DOHH2 (cell line): ENCODE measurements at regions not wholly inside any gene's neighbourhood (a gene's known extent, or its start where the extent isn't known, plus 50 kb on each side); places are given as distances from the start of the nearest gene placed in this dataset.

ENCODE experiments used
- H3F3A ChIP-seq: fragments of 200-600 bp; sonication (generic), shearing (Covaris generic); 2 replicates; pipeline ENCODE4 v1.6.0; 2016; ENCODE audit warnings: antibody characterized with exemption, mild to moderate bottlenecking; ENCODE audit not compliant: control insufficient read depth, insufficient read depth
- H3K27ac ChIP-seq: fragments of 200-600 bp; sonication (generic); 2 replicates; pipeline ENCODE4 v1.5.1; 2014; ENCODE audit warnings: low read depth, mild to moderate bottlenecking, low read length, moderate library complexity
- H3K27me3 ChIP-seq: fragments of 200-600 bp; sonication (generic); 2 replicates; pipeline ENCODE4 v1.6.1; 2014; ENCODE audit warnings: mild to moderate bottlenecking, low read length, mixed read lengths; ENCODE audit not compliant: control insufficient read depth
- H3K36me3 ChIP-seq: fragments of 200-600 bp; sonication (generic); 2 replicates; pipeline ENCODE4 v1.6.1; 2014; ENCODE audit warnings: mild to moderate bottlenecking, low read length, moderate library complexity, mixed read lengths; ENCODE audit not compliant: control insufficient read depth
- H3K4me1 ChIP-seq: fragments of 200-600 bp; sonication (generic); 2 replicates; pipeline ENCODE4 v1.6.1; 2014; ENCODE audit warnings: mild to moderate bottlenecking, low read length, mixed read lengths; ENCODE audit not compliant: control insufficient read depth
- H3K4me2 ChIP-seq: fragments of 200-600 bp; sonication (generic); 2 replicates; pipeline ENCODE4 v1.6.0; 2014; ENCODE audit warnings: mild to moderate bottlenecking, low read length, moderate library complexity
- H3K4me3 ChIP-seq: fragments of 200-600 bp; sonication (generic); 2 replicates; pipeline ENCODE4 v1.5.1; 2014; ENCODE audit warnings: mild to moderate bottlenecking, low read length, mixed read lengths
- H3K79me2 ChIP-seq: fragments of 200-600 bp; sonication (generic); 2 replicates; pipeline ENCODE4 v1.6.1; 2014; ENCODE audit warnings: mild to moderate bottlenecking, low read length, mixed read lengths; ENCODE audit not compliant: control insufficient read depth
- H3K9me2 ChIP-seq: fragments of 200-600 bp; sonication (generic); replicated peaks from 2 replicates; pipeline ENCODE4 v1.6.1; 2014; ENCODE audit warnings: mild to moderate bottlenecking, low read length, mixed read lengths; ENCODE audit not compliant: control insufficient read depth
- H3K9me3 ChIP-seq: fragments of 200-600 bp; sonication (generic); 2 replicates; pipeline ENCODE4 v1.6.1; 2014; ENCODE audit warnings: antibody characterized with exemption, low read length, mixed read lengths; ENCODE audit not compliant: control insufficient read depth, insufficient read depth
- H4K20me1 ChIP-seq: fragments of 200-600 bp; sonication (generic); 2 replicates; pipeline ENCODE4 v1.6.0; 2014; ENCODE audit warnings: low read depth, mild to moderate bottlenecking, antibody characterized with exemption, low read length, moderate library complexity; ENCODE audit not compliant: control insufficient read depth, insufficient read depth
- EZH2phosphoT487 ChIP-seq: fragments of 200-600 bp; sonication (generic); IDR thresholded peaks from 2 replicates; pipeline ENCODE4 v1.6.1; 2017; ENCODE audit warnings: borderline replicate concordance, mild to moderate bottlenecking, antibody characterized with exemption, low read length, moderate library complexity, mixed read lengths
- TF ChIP-seq, protein P1 (sequence below): fragments of 200-600 bp; sonication (generic); IDR thresholded peaks from one replicate; pipeline ENCODE4 v1.5.1; 2014; ENCODE audit warnings: antibody characterized with exemption, mild to moderate bottlenecking, low read depth, low read length; ENCODE audit not compliant: poor library complexity, severe bottlenecking

DNA sequence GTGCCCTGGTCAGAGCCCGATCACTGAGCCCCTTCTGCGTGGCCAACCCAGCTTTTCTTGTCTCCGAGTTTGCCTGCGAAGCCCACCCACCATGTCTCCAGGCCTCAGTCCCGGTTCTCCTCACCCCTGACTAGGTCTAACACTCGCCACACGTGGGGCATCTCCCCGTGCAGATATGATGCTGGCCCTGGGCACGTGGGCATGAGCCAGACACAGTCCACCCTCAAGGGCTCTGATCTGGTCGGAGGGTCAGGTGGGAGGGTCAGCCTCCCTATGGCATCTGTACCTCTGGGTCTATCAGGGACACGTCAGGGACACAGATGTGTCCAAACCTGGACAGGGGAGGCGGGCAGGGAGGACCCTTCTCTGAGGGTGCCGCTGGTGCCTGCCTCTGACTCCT lies 95.4 kb downstream of the RHOB start:
- TF ChIP-seq EZH2phosphoT487 = no peak
- TF ChIP-seq, protein P1, sequence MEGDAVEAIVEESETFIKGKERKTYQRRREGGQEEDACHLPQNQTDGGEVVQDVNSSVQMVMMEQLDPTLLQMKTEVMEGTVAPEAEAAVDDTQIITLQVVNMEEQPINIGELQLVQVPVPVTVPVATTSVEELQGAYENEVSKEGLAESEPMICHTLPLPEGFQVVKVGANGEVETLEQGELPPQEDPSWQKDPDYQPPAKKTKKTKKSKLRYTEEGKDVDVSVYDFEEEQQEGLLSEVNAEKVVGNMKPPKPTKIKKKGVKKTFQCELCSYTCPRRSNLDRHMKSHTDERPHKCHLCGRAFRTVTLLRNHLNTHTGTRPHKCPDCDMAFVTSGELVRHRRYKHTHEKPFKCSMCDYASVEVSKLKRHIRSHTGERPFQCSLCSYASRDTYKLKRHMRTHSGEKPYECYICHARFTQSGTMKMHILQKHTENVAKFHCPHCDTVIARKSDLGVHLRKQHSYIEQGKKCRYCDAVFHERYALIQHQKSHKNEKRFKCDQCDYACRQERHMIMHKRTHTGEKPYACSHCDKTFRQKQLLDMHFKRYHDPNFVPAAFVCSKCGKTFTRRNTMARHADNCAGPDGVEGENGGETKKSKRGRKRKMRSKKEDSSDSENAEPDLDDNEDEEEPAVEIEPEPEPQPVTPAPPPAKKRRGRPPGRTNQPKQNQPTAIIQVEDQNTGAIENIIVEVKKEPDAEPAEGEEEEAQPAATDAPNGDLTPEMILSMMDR = no peak
- Histone ChIP-seq H4K20me1 (no peaks in the 10 kb centered on the region), H3K4me3 (no peak overlapping the region), H3K4me2 (no peak overlapping the region), H3K4me1 (no peaks in the 10 kb centered on the region), H3K27ac (no peak overlapping the region), H3K9me3 (no peaks in the 10 kb centered on the region), H3K27me3 (peaks cover 8% of the 10 kb centered on the region; the same call in 1 of the 2 replicates), H3K36me3 (no peaks in the 10 kb centered on the region), H3F3A (no peaks in the 10 kb centered on the region), H3K9me2 (no peaks in the 10 kb centered on the region), H3K79me2 (no peaks in the 10 kb centered on the region)

DNA sequence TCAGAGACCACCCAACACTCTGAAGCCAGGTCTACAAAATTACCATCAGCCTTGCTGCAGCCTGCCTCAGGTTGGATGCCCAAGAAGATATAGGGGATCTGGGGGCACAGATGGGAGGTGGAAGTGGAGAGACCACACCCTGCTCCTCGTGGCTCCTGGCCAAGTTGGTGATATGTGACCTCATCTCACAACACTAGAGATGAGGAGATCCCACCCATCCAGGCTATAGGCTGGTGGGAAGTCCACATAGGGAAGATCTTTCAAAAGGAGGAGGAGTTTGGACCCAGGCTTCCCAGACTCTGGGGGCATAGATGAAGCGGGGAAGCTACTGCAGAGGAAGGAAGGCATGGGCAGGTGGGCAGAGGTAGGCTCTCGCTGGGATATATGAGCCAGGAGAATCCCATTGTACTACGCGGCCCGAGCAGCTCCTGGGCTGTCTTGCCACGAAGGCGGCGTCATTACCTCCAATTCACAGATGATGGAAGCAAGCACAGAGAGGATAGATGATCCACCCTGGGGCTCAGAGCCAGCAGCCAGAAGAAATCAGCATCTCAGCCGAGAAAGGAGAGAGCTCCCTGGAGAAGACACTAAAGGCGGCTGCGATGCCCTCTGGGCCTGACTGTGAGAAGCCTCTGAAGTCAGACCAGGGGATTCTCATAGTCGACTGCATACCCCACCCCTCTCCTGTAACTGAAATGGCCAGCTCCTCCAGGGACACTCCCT lies 96.0 kb downstream of the RHOB start:
- no peaks in the 10 kb centered on the region for H3K79me2 ChIP-seq
- H3K36me3 ChIP-seq = no peaks in the 10 kb centered on the region
- no peaks in the 10 kb centered on the region for H3K9me3 ChIP-seq
- H3K4me2 ChIP-seq = no peak overlapping the region
- no peaks in the 10 kb centered on the region for H4K20me1 ChIP-seq
- no peaks in the 10 kb centered on the region for H3K4me1 ChIP-seq
- no peak for TF ChIP-seq EZH2phosphoT487
- TF ChIP-seq, protein P1 = no peak
- peaks cover 8% of the 10 kb centered on the region; the same call in 1 of the 2 replicates for H3K27me3 ChIP-seq
- H3K27ac ChIP-seq = no peak overlapping the region
- no peaks in the 10 kb centered on the region for H3F3A ChIP-seq
- H3K4me3 ChIP-seq = no peak overlapping the region
- no peaks in the 10 kb centered on the region for H3K9me2 ChIP-seq

DNA sequence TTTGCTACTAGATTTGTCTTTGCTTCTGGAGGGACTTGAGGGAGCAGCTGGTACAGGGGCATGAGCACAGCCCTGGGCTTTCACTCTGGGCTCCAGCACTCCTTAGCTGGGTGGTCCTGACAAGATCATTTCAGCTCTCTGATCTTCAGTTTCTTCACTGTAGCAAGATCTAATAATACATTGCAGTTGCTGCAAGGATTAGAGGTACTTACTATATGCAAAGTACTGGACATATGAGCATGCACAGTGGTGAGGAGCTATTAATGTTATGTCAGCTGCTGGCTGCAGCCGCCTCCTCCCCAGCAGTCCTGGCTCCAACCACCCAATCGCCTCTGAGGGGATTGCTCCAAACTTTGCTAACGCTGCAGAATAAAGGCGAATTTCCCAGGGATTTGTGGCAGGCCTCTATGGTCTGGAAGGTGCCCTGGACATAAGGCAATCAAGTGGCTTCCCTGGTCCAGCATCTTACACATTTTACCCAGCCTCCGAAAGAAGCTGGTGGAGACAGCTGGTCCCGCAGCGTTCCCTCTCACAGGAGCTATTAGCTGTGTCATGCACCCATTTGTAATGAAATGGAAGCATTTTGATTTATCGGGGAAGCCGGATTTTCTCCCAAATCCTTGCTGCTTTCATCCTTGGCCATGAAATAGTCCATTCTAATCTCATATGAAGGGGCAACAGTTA lies 96.7 kb downstream of the RHOB start:
- H3K4me3 ChIP-seq = no peak overlapping the region
- TF ChIP-seq, protein P1 = no peak
- no peak for TF ChIP-seq EZH2phosphoT487

More for the DNA sequence above, 96.7 kb downstream of the RHOB start:
- Histone ChIP-seq H3K9me3 (no peaks in the 10 kb centered on the region), H3K36me3 (no peaks in the 10 kb centered on the region), H3K4me2 (no peak overlapping the region), H3K4me1 (no peaks in the 10 kb centered on the region), H4K20me1 (no peaks in the 10 kb centered on the region), H3K79me2 (no peaks in the 10 kb centered on the region), H3K27ac (no peak overlapping the region), H3F3A (no peaks in the 10 kb centered on the region), H3K9me2 (no peaks in the 10 kb centered on the region), H3K27me3 (peaks cover 8% of the 10 kb centered on the region; the same call in 1 of the 2 replicates)
